GM23338 (cell line): ENCODE measurements at regions not wholly inside any gene's neighbourhood (a gene's known extent, or its start where the extent isn't known, plus 50 kb on each side); places are given as distances from the start of the nearest gene placed in this dataset.

Experiments
- ATAC-seq: fragments of 200-7000 bp; cut with Tn5 transposase; 3 replicates; pipeline ENCODE4 v1.9.1; 2020
- DNase-seq: peaks from one replicate; pipeline ENCODE4 v3.0.0-alpha.2; 2015; ENCODE audit warnings: low spot score
- H2AFZ ChIP-seq: fragments of 200-600 bp; sonication (generic); 2 replicates; pipeline ENCODE4 v1.8.0; 2016; ENCODE audit warnings: antibody characterized with exemption, mild to moderate bottlenecking, moderate library complexity
- H3F3A ChIP-seq: fragments of 200-600 bp; sonication (generic); replicated peaks from 2 replicates; pipeline ENCODE4 v1.8.0; 2017; ENCODE audit warnings: antibody characterized with exemption, mixed run types, low read depth
- H3K27ac ChIP-seq: fragments of 200-600 bp; sonication (generic); 2 replicates; pipeline ENCODE4 v1.6.1; 2016; ENCODE audit warnings: low read depth
- H3K27me3 ChIP-seq: fragments of 200-600 bp; sonication (generic); 2 replicates; pipeline ENCODE4 v1.8.0; 2016; ENCODE audit warnings: mild to moderate bottlenecking, mixed run types, moderate library complexity; ENCODE audit not compliant: insufficient read depth
- H3K36me3 ChIP-seq: fragments of 200-600 bp; sonication (generic); 2 replicates; pipeline ENCODE4 v1.8.0; 2016; ENCODE audit warnings: mild to moderate bottlenecking; ENCODE audit not compliant: insufficient read depth
- H3K4me1 ChIP-seq: fragments of 200-600 bp; sonication (generic); 2 replicates; pipeline ENCODE4 v1.8.0; 2016; ENCODE audit warnings: mild to moderate bottlenecking, moderate library complexity; ENCODE audit not compliant: insufficient read depth
- H3K4me2 ChIP-seq: fragments of 200-600 bp; sonication (generic); 2 replicates; pipeline ENCODE4 v1.7.1; 2017; ENCODE audit warnings: mixed run types
- H3K4me3 ChIP-seq: fragments of 200-600 bp; sonication (generic); 2 replicates; pipeline ENCODE4 v1.6.1; 2016; ENCODE audit warnings: mixed run types
- H3K79me2 ChIP-seq: fragments of 200-600 bp; sonication (generic); replicated peaks from 2 replicates; pipeline ENCODE4 v1.8.0; 2017; ENCODE audit warnings: mild to moderate bottlenecking; ENCODE audit not compliant: insufficient read depth
- H3K9me2 ChIP-seq: fragments of 200-600 bp; sonication (generic); 2 replicates; pipeline ENCODE4 v1.8.0; 2017; ENCODE audit not compliant: insufficient read depth
- H4K20me1 ChIP-seq: fragments of 200-600 bp; sonication (generic); replicated peaks from 2 replicates; pipeline ENCODE4 v1.8.0; 2017; ENCODE audit warnings: mild to moderate bottlenecking; ENCODE audit not compliant: insufficient read depth
- H3K27ac Mint-ChIP-seq: 2 replicates; pipeline ENCODE4 v1.8.0; 2020; ENCODE audit warnings: inconsistent platforms, mild to moderate bottlenecking, moderate library complexity, mixed read lengths
- H3K27me3 Mint-ChIP-seq: 3 replicates; pipeline ENCODE4 v1.8.0; 2022; ENCODE audit warnings: low read depth, mild to moderate bottlenecking, moderate library complexity, mixed read lengths, inconsistent platforms; ENCODE audit not compliant: insufficient read depth, poor library complexity
- H3K36me3 Mint-ChIP-seq: 3 replicates; pipeline ENCODE4 v1.8.0; 2021; ENCODE audit warnings: low read depth, mild to moderate bottlenecking, inconsistent platforms, moderate library complexity, mixed read lengths
- H3K4me1 Mint-ChIP-seq: 3 replicates; pipeline ENCODE4 v1.8.0; 2020; ENCODE audit warnings: mild to moderate bottlenecking, inconsistent platforms, mixed read lengths
- H3K4me3 Mint-ChIP-seq: 3 replicates; pipeline ENCODE4 v1.8.0; 2021; ENCODE audit warnings: moderate library complexity, mild to moderate bottlenecking, inconsistent platforms, mixed read lengths
- H3K9me3 Mint-ChIP-seq: 3 replicates; pipeline ENCODE4 v1.8.0; 2020; ENCODE audit warnings: moderate library complexity, mild to moderate bottlenecking, inconsistent platforms, mixed read lengths
- EZH2 ChIP-seq: fragments of 200-600 bp; sonication (generic); IDR thresholded peaks from one replicate; pipeline ENCODE4 v1.8.0; 2017; ENCODE audit warnings: antibody characterized with exemption, mild to moderate bottlenecking, low read depth; ENCODE audit not compliant: unreplicated experiment
- EZH2phosphoT487 ChIP-seq: fragments of 200-600 bp; sonication (generic); IDR thresholded peaks from one replicate; pipeline ENCODE4 v1.8.1; 2018; ENCODE audit warnings: antibody characterized with exemption; ENCODE audit not compliant: unreplicated experiment
- JUNB ChIP-seq: IDR thresholded peaks from one replicate; pipeline ENCODE4 v1.6.1; 2016; ENCODE audit warnings: antibody characterized with exemption; ENCODE audit not compliant: unreplicated experiment
- NANOG ChIP-seq: IDR thresholded peaks from 2 replicates; pipeline ENCODE4 v1.6.1; 2016; ENCODE audit warnings: antibody characterized with exemption, borderline replicate concordance
- POLR2AphosphoS5 ChIP-seq: IDR thresholded peaks from 2 replicates; pipeline ENCODE4 v1.6.1; 2016; ENCODE audit warnings: antibody characterized with exemption, low read depth
- STAT1 ChIP-seq: IDR thresholded peaks from one replicate; pipeline ENCODE4 v1.6.1; 2016; ENCODE audit warnings: antibody characterized with exemption; ENCODE audit not compliant: unreplicated experiment
- ZNF114 ChIP-seq: fragments of 250-450 bp; sonication (Bioruptor Pico); IDR thresholded peaks from 2 replicates; pipeline ENCODE4 v1.5.0; 2020; ENCODE audit warnings: mild to moderate bottlenecking, moderate library complexity
- ZNF331 ChIP-seq: fragments of 250-450 bp; sonication (Bioruptor Pico); IDR thresholded peaks from 2 replicates; pipeline ENCODE4 v1.5.0; 2020; ENCODE audit warnings: low read depth, mild to moderate bottlenecking, moderate library complexity
- TF ChIP-seq, protein P1 (sequence below): IDR thresholded peaks from 2 replicates; pipeline ENCODE4 v1.6.1; 2016; ENCODE audit warnings: antibody characterized with exemption
- TF ChIP-seq, protein P2 (sequence below), 2 experiments: fragments of 200-600 bp in 1 of 2; sonication (generic) in 1 of 2; conservative IDR thresholded peaks; 2 replicates each; pipeline versions ENCODE4 v1.5.1 to v1.6.1; 2016 to 2017; ENCODE audit warnings: antibody characterized with exemption in 2 of 2, low read depth in 2 of 2, mild to moderate bottlenecking in 2 of 2, moderate library complexity in 1 of 2
- TF ChIP-seq, protein P3 (sequence below): fragments of 250-450 bp; sonication (Bioruptor Pico); IDR thresholded peaks from 2 replicates; pipeline ENCODE4 v1.5.0; 2020; ENCODE audit warnings: mild to moderate bottlenecking, moderate library complexity

DNA sequence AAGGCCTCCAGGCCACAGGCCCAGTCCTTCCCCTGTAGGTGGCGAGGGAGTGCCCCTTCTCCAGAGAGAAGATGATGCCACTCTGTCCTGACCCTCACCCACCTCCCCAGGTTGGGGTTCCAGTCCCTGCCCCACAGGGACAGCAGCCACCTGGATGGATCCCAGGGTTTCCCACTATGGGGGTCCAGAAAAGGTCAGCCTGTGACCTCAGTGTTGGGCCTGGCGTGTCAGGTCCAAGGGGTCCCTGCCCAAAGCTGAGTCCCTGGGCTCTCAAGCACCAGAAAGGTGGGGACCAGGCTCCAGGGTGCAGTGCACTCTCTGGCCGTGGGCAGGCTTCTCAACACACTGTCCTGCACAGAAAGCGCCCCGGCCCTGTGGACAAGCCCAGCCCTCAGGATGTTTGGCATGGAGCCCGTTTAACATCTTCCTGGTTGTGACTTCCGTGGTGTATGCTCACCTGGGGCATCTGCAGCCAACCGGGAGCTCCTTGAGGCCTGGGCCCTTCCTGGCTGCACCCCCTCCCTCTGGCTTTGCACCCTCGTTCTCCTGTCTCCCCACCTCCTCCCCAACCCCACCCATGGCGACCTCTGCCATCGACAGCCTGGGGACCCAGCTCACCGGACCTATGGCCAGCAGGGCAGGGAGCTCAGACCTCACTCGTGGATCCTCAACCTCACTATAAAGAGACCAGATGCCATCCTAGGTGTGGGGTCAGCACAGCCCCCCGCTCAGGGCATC lies 58.3 kb upstream of the PPP2R2D start:
- no peak overlapping the region for H2AFZ ChIP-seq
- no peak for TF ChIP-seq POLR2AphosphoS5
- H3K4me2 ChIP-seq, result no peak overlapping the region
- Mint-ChIP-seq H3K27ac (no peak overlapping the region), H3K27me3 (peaks cover 11% of the 10 kb centered on the region), H3K9me3 (peaks cover 10% of the 10 kb centered on the region), H3K36me3 (peaks cover 4% of the 10 kb centered on the region; the same call in 1 of the 3 replicates), H3K4me3 (no peak overlapping the region), H3K4me1 (no peaks in the 10 kb centered on the region; the same call in 2 of the 3 replicates)
- no peaks in the 10 kb centered on the region for H3F3A ChIP-seq
- no peak overlapping the region for H3K27ac ChIP-seq
- no peaks in the 10 kb centered on the region for H3K9me2 ChIP-seq
- no peak overlapping the region for H3K4me3 ChIP-seq
- ATAC-seq (no peak), DNase-seq (no peak)
- no peaks in the 10 kb centered on the region for H4K20me1 ChIP-seq
- H3K27me3 ChIP-seq, result no peaks in the 10 kb centered on the region
- no peaks in the 10 kb centered on the region for H3K4me1 ChIP-seq
- no peaks in the 10 kb centered on the region for H3K36me3 ChIP-seq
- no peaks in the 10 kb centered on the region for H3K79me2 ChIP-seq

DNA sequence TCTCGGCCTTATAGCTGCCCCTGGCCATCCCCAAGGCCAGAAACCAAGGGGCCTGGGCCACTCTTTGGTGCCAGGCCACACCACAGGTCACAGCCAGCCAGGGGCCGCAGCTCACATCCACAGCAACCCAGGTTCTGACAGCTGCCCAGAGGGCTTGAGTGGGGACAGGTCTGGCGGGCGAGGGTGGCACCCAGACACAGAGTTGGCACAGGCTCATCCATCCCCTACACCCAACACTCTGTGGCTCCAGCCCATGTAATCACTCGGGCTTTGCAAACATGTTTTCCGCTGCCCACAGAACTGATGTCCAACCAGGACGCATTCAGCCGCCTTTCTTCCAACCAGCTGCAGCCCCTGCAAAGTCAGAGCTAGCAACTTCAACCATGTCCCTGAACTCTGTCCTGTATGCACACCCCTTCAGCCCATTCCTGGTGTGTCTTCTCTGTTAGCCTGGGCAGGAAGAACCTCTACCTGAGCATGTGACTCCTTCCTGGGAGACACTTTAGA lies 57.7 kb upstream of the PPP2R2D start:
- DNase-seq (no peak), ATAC-seq (no peak)
- Mint-ChIP-seq H3K36me3 (peaks cover 4% of the 10 kb centered on the region; the same call in 1 of the 3 replicates), H3K4me1 (no peaks in the 10 kb centered on the region; the same call in 2 of the 3 replicates), H3K4me3 (no peak overlapping the region), H3K9me3 (peaks cover 10% of the 10 kb centered on the region), H3K27me3 (peaks cover 11% of the 10 kb centered on the region), H3K27ac (no peak overlapping the region)
- no peaks in the 10 kb centered on the region for H3K9me2 ChIP-seq
- no peak overlapping the region for H2AFZ ChIP-seq
- no peaks in the 10 kb centered on the region for H3K27me3 ChIP-seq
- H4K20me1 ChIP-seq, result no peaks in the 10 kb centered on the region
- no peak overlapping the region for H3K4me2 ChIP-seq
- no peaks in the 10 kb centered on the region for H3K36me3 ChIP-seq
- H3F3A ChIP-seq, result no peaks in the 10 kb centered on the region
- H3K79me2 ChIP-seq, result no peaks in the 10 kb centered on the region
- no peaks in the 10 kb centered on the region for H3K4me1 ChIP-seq
- no peak overlapping the region for H3K4me3 ChIP-seq
- no peak overlapping the region for H3K27ac ChIP-seq
- TF ChIP-seq ZNF114, result no peak
- TF ChIP-seq JUNB, result no peak
- no peak for TF ChIP-seq POLR2AphosphoS5
- no peak for TF ChIP-seq EZH2phosphoT487
- TF ChIP-seq, protein P1, sequence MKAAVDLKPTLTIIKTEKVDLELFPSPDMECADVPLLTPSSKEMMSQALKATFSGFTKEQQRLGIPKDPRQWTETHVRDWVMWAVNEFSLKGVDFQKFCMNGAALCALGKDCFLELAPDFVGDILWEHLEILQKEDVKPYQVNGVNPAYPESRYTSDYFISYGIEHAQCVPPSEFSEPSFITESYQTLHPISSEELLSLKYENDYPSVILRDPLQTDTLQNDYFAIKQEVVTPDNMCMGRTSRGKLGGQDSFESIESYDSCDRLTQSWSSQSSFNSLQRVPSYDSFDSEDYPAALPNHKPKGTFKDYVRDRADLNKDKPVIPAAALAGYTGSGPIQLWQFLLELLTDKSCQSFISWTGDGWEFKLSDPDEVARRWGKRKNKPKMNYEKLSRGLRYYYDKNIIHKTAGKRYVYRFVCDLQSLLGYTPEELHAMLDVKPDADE, result no peak
- no peak for TF ChIP-seq NANOG
- TF ChIP-seq, protein P2, sequence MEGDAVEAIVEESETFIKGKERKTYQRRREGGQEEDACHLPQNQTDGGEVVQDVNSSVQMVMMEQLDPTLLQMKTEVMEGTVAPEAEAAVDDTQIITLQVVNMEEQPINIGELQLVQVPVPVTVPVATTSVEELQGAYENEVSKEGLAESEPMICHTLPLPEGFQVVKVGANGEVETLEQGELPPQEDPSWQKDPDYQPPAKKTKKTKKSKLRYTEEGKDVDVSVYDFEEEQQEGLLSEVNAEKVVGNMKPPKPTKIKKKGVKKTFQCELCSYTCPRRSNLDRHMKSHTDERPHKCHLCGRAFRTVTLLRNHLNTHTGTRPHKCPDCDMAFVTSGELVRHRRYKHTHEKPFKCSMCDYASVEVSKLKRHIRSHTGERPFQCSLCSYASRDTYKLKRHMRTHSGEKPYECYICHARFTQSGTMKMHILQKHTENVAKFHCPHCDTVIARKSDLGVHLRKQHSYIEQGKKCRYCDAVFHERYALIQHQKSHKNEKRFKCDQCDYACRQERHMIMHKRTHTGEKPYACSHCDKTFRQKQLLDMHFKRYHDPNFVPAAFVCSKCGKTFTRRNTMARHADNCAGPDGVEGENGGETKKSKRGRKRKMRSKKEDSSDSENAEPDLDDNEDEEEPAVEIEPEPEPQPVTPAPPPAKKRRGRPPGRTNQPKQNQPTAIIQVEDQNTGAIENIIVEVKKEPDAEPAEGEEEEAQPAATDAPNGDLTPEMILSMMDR (conservative IDR thresholded peaks at IDR 0.05; ENCODE audit: low read depth in 2 of 2), result no peak
- no peak for TF ChIP-seq STAT1
- TF ChIP-seq EZH2, result no peak
- TF ChIP-seq, protein P3, sequence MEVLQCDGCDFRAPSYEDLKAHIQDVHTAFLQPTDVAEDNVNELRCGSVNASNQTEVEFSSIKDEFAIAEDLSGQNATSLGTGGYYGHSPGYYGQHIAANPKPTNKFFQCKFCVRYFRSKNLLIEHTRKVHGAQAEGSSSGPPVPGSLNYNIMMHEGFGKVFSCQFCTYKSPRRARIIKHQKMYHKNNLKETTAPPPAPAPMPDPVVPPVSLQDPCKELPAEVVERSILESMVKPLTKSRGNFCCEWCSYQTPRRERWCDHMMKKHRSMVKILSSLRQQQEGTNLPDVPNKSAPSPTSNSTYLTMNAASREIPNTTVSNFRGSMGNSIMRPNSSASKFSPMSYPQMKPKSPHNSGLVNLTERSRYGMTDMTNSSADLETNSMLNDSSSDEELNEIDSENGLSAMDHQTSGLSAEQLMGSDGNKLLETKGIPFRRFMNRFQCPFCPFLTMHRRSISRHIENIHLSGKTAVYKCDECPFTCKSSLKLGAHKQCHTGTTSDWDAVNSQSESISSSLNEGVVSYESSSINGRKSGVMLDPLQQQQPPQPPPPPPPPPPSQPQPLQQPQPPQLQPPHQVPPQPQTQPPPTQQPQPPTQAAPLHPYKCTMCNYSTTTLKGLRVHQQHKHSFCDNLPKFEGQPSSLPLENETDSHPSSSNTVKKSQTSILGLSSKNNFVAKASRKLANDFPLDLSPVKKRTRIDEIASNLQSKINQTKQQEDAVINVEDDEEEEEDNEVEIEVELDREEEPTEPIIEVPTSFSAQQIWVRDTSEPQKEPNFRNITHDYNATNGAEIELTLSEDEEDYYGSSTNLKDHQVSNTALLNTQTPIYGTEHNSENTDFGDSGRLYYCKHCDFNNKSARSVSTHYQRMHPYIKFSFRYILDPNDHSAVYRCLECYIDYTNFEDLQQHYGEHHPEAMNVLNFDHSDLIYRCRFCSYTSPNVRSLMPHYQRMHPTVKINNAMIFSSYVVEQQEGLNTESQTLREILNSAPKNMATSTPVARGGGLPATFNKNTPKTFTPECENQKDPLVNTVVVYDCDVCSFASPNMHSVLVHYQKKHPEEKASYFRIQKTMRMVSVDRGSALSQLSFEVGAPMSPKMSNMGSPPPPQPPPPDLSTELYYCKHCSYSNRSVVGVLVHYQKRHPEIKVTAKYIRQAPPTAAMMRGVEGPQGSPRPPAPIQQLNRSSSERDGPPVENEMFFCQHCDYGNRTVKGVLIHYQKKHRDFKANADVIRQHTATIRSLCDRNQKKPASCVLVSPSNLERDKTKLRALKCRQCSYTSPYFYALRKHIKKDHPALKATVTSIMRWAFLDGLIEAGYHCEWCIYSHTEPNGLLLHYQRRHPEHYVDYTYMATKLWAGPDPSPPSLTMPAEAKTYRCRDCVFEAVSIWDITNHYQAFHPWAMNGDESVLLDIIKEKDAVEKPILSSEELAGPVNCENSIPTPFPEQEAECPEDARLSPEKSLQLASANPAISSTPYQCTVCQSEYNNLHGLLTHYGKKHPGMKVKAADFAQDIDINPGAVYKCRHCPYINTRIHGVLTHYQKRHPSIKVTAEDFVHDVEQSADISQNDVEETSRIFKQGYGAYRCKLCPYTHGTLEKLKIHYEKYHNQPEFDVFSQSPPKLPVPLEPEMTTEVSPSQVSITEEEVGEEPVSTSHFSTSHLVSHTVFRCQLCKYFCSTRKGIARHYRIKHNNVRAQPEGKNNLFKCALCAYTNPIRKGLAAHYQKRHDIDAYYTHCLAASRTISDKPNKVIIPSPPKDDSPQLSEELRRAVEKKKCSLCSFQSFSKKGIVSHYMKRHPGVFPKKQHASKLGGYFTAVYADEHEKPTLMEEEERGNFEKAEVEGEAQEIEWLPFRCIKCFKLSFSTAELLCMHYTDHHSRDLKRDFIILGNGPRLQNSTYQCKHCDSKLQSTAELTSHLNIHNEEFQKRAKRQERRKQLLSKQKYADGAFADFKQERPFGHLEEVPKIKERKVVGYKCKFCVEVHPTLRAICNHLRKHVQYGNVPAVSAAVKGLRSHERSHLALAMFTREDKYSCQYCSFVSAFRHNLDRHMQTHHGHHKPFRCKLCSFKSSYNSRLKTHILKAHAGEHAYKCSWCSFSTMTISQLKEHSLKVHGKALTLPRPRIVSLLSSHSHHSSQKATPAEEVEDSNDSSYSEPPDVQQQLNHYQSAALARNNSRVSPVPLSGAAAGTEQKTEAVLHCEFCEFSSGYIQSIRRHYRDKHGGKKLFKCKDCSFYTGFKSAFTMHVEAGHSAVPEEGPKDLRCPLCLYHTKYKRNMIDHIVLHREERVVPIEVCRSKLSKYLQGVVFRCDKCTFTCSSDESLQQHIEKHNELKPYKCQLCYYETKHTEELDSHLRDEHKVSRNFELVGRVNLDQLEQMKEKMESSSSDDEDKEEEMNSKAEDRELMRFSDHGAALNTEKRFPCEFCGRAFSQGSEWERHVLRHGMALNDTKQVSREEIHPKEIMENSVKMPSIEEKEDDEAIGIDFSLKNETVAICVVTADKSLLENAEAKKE (CRISPR knock-in tag), result no peak
- no peak for TF ChIP-seq ZNF331 (CRISPR knock-in tag)
